Stimulated activated naive CD8-positive, alpha-beta T cell treated with anti-CD3 and anti-CD28 coated beads, Interleukin-15, amount 100 ng/mL, for 72 hours (primary cell): ENCODE measurements at regions not wholly inside any gene's neighbourhood (a gene's known extent, or its start where the extent isn't known, plus 50 kb on each side); places are given as distances from the start of the nearest gene placed in this dataset.
A peak's percentile ranks its signal among the peaks of the same experiment; 100 is the strongest.

Experiments used
- ATAC-seq: fragments of 150-1000 bp; cut with Tn5 transposase; 2 replicates; pipeline ENCODE4 v1.10.0; 2021; ENCODE audit warnings: mild to moderate bottlenecking, moderate library complexity
- DNase-seq, 2 donors: peaks; one replicate each; pipeline ENCODE4 v3.0.0; 2021 to 2022
- H3K27ac Mint-ChIP-seq, 2 donors: one replicate each; pipeline ENCODE4 v1.8.0; 2022; ENCODE audit warnings: mild to moderate bottlenecking in 2 of 2, mixed read lengths in 2 of 2, moderate library complexity in 2 of 2
- H3K27me3 Mint-ChIP-seq: one replicate; pipeline ENCODE4 v1.8.0; 2022; ENCODE audit warnings: mixed read lengths
- H3K4me1 Mint-ChIP-seq: one replicate; pipeline ENCODE4 v1.8.0; 2022; ENCODE audit warnings: mild to moderate bottlenecking, mixed read lengths
- H3K4me3 Mint-ChIP-seq, 2 donors: one replicate each; pipeline ENCODE4 v1.8.0; 2022; ENCODE audit warnings: mild to moderate bottlenecking in 2 of 2, mixed read lengths in 2 of 2, moderate library complexity in 1 of 2
- H3K9me3 Mint-ChIP-seq, 2 donors: one replicate each; pipeline ENCODE4 v1.8.0; 2022; ENCODE audit warnings: mixed read lengths in 2 of 2

- peaks cover 9% of the 10 kb centered on the region for H3K27me3 Mint-ChIP-seq
- H3K27ac Mint-ChIP-seq: peak overlapping the region in 1 of 2 donors; percentile 13
- DNase-seq (no peak), ATAC-seq (no peak)
- H3K4me1 Mint-ChIP-seq: no peaks in the 10 kb centered on the region
- no peaks in the 10 kb centered on the region for H3K9me3 Mint-ChIP-seq
- H3K4me3 Mint-ChIP-seq: no peak overlapping the region
These were observed 279.0 kb downstream of the PTPRU start for GRCh38 chr1:29515170-29515955.

GRCh38 chr1:29514361-29515169 is 278.2 kb downstream of the PTPRU start:
- no peak overlapping the region for H3K4me3 Mint-ChIP-seq
- DNase-seq (no peak), ATAC-seq (no peak)
- H3K9me3 Mint-ChIP-seq: no peaks in the 10 kb centered on the region
- H3K27ac Mint-ChIP-seq: no peak overlapping the region
- no peaks in the 10 kb centered on the region for H3K4me1 Mint-ChIP-seq
- H3K27me3 Mint-ChIP-seq: peaks cover 17% of the 10 kb centered on the region

GRCh38 chr1:29513357-29513756 is 277.0 kb downstream of the PTPRU start:
- Mint-ChIP-seq H3K4me1 (no peaks in the 10 kb centered on the region), H3K4me3 (no peak overlapping the region), H3K27ac (no peak overlapping the region), H3K27me3 (peaks cover 29% of the 10 kb centered on the region), H3K9me3 (no peaks in the 10 kb centered on the region)
- ATAC-seq (peak; percentile 64), DNase-seq (no peak)

GRCh38 chr1:29511436-29511835 is 275.1 kb downstream of the PTPRU start:
- peaks cover 42% of the 10 kb centered on the region for H3K27me3 Mint-ChIP-seq
- ATAC-seq (no peak), DNase-seq (no peak)
- no peaks in the 10 kb centered on the region for H3K4me1 Mint-ChIP-seq
- no peaks in the 10 kb centered on the region for H3K9me3 Mint-ChIP-seq
- no peak overlapping the region for H3K4me3 Mint-ChIP-seq
- no peak overlapping the region for H3K27ac Mint-ChIP-seq

- H3K9me3 Mint-ChIP-seq: no peaks in the 10 kb centered on the region
- peaks cover 49% of the 10 kb centered on the region for H3K27me3 Mint-ChIP-seq
- H3K27ac Mint-ChIP-seq: no peak overlapping the region
These were observed 272.3 kb downstream of the PTPRU start for GRCh38 chr1:29508458-29509107.

GRCh38 chr1:29506678-29507225 is 270.4 kb downstream of the PTPRU start:
- no peak for ATAC-seq
- Mint-ChIP-seq H3K4me1 (no peaks in the 10 kb centered on the region), H3K9me3 (no peaks in the 10 kb centered on the region), H3K27ac (no peak overlapping the region), H3K27me3 (peaks cover 49% of the 10 kb centered on the region), H3K4me3 (no peak overlapping the region)
- DNase-seq: no peak

More at GRCh38 chr1:29508458-29509107, 272.3 kb downstream of the PTPRU start:
- ATAC-seq: no peak
- Mint-ChIP-seq H3K4me3 (no peak overlapping the region), H3K4me1 (no peaks in the 10 kb centered on the region)
- DNase-seq: no peak

GRCh38 chr1:29505532-29506220 is 269.4 kb downstream of the PTPRU start:
- Mint-ChIP-seq H3K27me3 (peaks cover 49% of the 10 kb centered on the region), H3K4me1 (no peaks in the 10 kb centered on the region), H3K27ac (no peak overlapping the region), H3K4me3 (no peak overlapping the region), H3K9me3 (no peaks in the 10 kb centered on the region)
- DNase-seq (no peak), ATAC-seq (no peak)

GRCh38 chr1:29504709-29505410 is 268.5 kb downstream of the PTPRU start:
- Mint-ChIP-seq H3K4me3 (no peak overlapping the region), H3K4me1 (no peaks in the 10 kb centered on the region), H3K27me3 (peaks cover 47% of the 10 kb centered on the region), H3K27ac (no peak overlapping the region), H3K9me3 (no peaks in the 10 kb centered on the region)
- no peak for DNase-seq
- no peak for ATAC-seq

GRCh38 chr1:29504196-29504595 is 267.9 kb downstream of the PTPRU start:
- Mint-ChIP-seq H3K4me3 (no peak overlapping the region), H3K27me3 (peaks cover 47% of the 10 kb centered on the region), H3K4me1 (no peaks in the 10 kb centered on the region), H3K9me3 (no peaks in the 10 kb centered on the region), H3K27ac (no peak overlapping the region)
- DNase-seq (no peak), ATAC-seq (no peak)

GRCh38 chr1:29502911-29503840 is 266.9 kb downstream of the PTPRU start:
- no peak for ATAC-seq

GRCh38 chr1:29502225-29502910 is 266.0 kb downstream of the PTPRU start:
- Mint-ChIP-seq H3K4me3 (no peak overlapping the region), H3K4me1 (no peaks in the 10 kb centered on the region), H3K27me3 (peaks cover 48% of the 10 kb centered on the region), H3K27ac (no peak overlapping the region), H3K9me3 (no peaks in the 10 kb centered on the region)
- ATAC-seq (no peak), DNase-seq (no peak)

More at GRCh38 chr1:29502911-29503840, 266.9 kb downstream of the PTPRU start:
- no peak for DNase-seq
- Mint-ChIP-seq H3K9me3 (no peaks in the 10 kb centered on the region), H3K27me3 (peaks cover 48% of the 10 kb centered on the region), H3K27ac (no peak overlapping the region), H3K4me3 (no peak overlapping the region), H3K4me1 (no peaks in the 10 kb centered on the region)

GRCh38 chr1:29501227-29501976 is 265.1 kb downstream of the PTPRU start:
- Mint-ChIP-seq H3K4me3 (no peak overlapping the region), H3K9me3 (peaks cover 0 to 5% of the 10 kb centered on the region in 2 donors), H3K27ac (no peak overlapping the region), H3K4me1 (no peaks in the 10 kb centered on the region), H3K27me3 (peaks cover 48% of the 10 kb centered on the region)
- no peak for ATAC-seq
- DNase-seq: no peak

GRCh38 chr1:29500651-29501050 is 264.3 kb downstream of the PTPRU start:
- peaks cover 42% of the 10 kb centered on the region for H3K27me3 Mint-ChIP-seq
- H3K4me1 Mint-ChIP-seq: no peaks in the 10 kb centered on the region
- H3K4me3 Mint-ChIP-seq: no peak overlapping the region
- ATAC-seq (no peak), DNase-seq (no peak)
- H3K27ac Mint-ChIP-seq: no peak overlapping the region
- H3K9me3 Mint-ChIP-seq: peaks cover 0 to 7% of the 10 kb centered on the region in 2 donors
